PC-9 (cell line): ENCODE measurements at regions not wholly inside any gene's neighbourhood (a gene's known extent, or its start where the extent isn't known, plus 50 kb on each side); places are given as distances from the start of the nearest gene placed in this dataset.

ENCODE experiments used
- BruUV-seq: library from RNA; stranded (reverse); fragments of 400-500 nt; replicated peaks from 2 replicates; lab custom pipeline; 2021; lab: Mats Ljungman, UMichigan
- CTCF ChIA-PET: fragments of 300-600 bp; sonication (Branson Sonifier 250); formaldehyde crosslinking; loops from one replicate; lab custom pipeline; 2022; ENCODE audit warnings: antibody characterized with exemption; lab: Charles Lee
- POLR2A ChIA-PET: fragments of 300-600 bp; sonication (Branson Sonifier 250); formaldehyde crosslinking; loops from one replicate; lab custom pipeline; 2022; ENCODE audit warnings: antibody characterized with exemption; ENCODE audit not compliant: unreplicated experiment; lab: Charles Lee
- DNase-seq, 2 experiments: peaks; one replicate each; pipeline versions ENCODE4 v3.0.0 to v3.0.0-alpha.2; 2015 to 2022; ENCODE audit warnings: mixed read lengths in 1 of 2
- H2AFZ ChIP-seq: fragments of 200-600 bp; sonication (generic); 2 replicates; pipeline ENCODE4 v1.8.1; 2017; ENCODE audit warnings: antibody characterized with exemption
- H3F3A ChIP-seq: fragments of 200-600 bp; sonication (generic); 2 replicates; pipeline ENCODE4 v1.8.1; 2017; ENCODE audit warnings: antibody characterized with exemption, mild to moderate bottlenecking, low read depth; ENCODE audit not compliant: insufficient read depth
- H3K27ac ChIP-seq: fragments of 200-600 bp; sonication (generic); 2 replicates; pipeline ENCODE4 v1.6.1; 2016; ENCODE audit warnings: mixed run types
- H3K27me3 ChIP-seq: fragments of 200-600 bp; sonication (generic); 2 replicates; pipeline ENCODE4 v1.6.1; 2016; ENCODE audit warnings: low read depth, mixed run types; ENCODE audit not compliant: insufficient read depth
- H3K36me3 ChIP-seq: fragments of 200-600 bp; sonication (generic); 2 replicates; pipeline ENCODE4 v1.6.1; 2016; ENCODE audit warnings: low read depth, mixed run types
- H3K4me1 ChIP-seq: fragments of 200-600 bp; sonication (generic); replicated peaks from 2 replicates; pipeline ENCODE4 v1.6.1; 2016; ENCODE audit warnings: mixed run types; ENCODE audit not compliant: insufficient read depth
- H3K4me2 ChIP-seq: fragments of 200-600 bp; sonication (generic); 2 replicates; pipeline ENCODE4 v1.6.1; 2017; ENCODE audit warnings: mixed run types
- H3K4me3 ChIP-seq: fragments of 200-600 bp; sonication (generic); 2 replicates; pipeline ENCODE4 v1.6.1; 2016; ENCODE audit warnings: mixed run types
- H3K79me2 ChIP-seq: fragments of 200-600 bp; sonication (generic); 2 replicates; pipeline ENCODE4 v1.6.1; 2017; ENCODE audit warnings: low read depth, mixed run types
- H3K9me2 ChIP-seq: fragments of 200-600 bp; sonication (generic); 2 replicates; pipeline ENCODE4 v1.8.1; 2017; ENCODE audit warnings: mild to moderate bottlenecking; ENCODE audit not compliant: insufficient read depth
- H3K9me3 ChIP-seq: fragments of 200-600 bp; sonication (generic); 2 replicates; pipeline ENCODE4 v1.8.1; 2016; ENCODE audit warnings: low read depth; ENCODE audit not compliant: insufficient read depth
- H4K20me1 ChIP-seq: fragments of 200-600 bp; sonication (generic); 2 replicates; pipeline ENCODE4 v1.8.1; 2017; ENCODE audit not compliant: insufficient read depth
- EZH2 ChIP-seq: fragments of 200-600 bp; sonication (generic); IDR thresholded peaks from 2 replicates; pipeline ENCODE4 v1.8.0; 2017; ENCODE audit warnings: antibody characterized with exemption, low read depth
- intact Hi-C: fragments of 100-400 bp; cut with micrococcal nuclease; formaldehyde crosslinking; loops from one replicate; pipeline ENCODE4 v1.10.0; 2022; ENCODE audit not compliant: unreplicated experiment
- TF ChIP-seq, protein P1 (sequence below): fragments of 200-600 bp; sonication (generic); conservative IDR thresholded peaks from 2 replicates; pipeline ENCODE4 v1.6.1; 2017; ENCODE audit warnings: mixed run types, antibody characterized with exemption, mild to moderate bottlenecking, moderate library complexity

DNA sequence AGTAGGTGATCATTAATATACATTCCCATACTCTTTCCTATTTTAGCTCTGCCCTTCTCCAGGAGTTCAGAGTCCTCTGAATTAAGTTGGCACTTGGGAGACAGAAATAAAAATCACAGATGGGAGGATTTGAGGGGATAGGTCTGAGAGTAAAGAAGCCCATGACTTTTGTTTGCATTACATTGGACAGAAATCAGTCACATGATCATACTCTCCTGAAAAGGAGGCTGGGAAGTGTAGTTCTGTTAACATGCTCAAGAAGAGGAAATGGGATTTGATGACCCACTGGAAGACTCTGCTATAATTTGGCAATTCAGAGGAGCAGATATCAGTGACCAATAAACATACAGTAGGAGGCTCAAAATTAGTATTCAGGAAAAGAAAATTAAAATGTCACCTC is 674.9 kb upstream of the C16orf82 start:
- intact Hi-C loops = no loop called here
- Histone ChIP-seq H2AFZ (no peak overlapping the region), H4K20me1 (no peaks in the 10 kb centered on the region), H3K4me3 (no peak overlapping the region), H3K27ac (no peak overlapping the region), H3K9me3 (no peaks in the 10 kb centered on the region), H3K27me3 (no peaks in the 10 kb centered on the region), H3K4me1 (no peaks in the 10 kb centered on the region), H3K79me2 (no peaks in the 10 kb centered on the region), H3K9me2 (no peaks in the 10 kb centered on the region), H3K36me3 (no peaks in the 10 kb centered on the region), H3K4me2 (no peak overlapping the region), H3F3A (no peaks in the 10 kb centered on the region)
- BruUV-seq = no TSS peak
- POLR2A ChIA-PET = no interaction called here
- CTCF ChIA-PET = no interaction called here
- no peak for TF ChIP-seq EZH2
- TF ChIP-seq, protein P1, sequence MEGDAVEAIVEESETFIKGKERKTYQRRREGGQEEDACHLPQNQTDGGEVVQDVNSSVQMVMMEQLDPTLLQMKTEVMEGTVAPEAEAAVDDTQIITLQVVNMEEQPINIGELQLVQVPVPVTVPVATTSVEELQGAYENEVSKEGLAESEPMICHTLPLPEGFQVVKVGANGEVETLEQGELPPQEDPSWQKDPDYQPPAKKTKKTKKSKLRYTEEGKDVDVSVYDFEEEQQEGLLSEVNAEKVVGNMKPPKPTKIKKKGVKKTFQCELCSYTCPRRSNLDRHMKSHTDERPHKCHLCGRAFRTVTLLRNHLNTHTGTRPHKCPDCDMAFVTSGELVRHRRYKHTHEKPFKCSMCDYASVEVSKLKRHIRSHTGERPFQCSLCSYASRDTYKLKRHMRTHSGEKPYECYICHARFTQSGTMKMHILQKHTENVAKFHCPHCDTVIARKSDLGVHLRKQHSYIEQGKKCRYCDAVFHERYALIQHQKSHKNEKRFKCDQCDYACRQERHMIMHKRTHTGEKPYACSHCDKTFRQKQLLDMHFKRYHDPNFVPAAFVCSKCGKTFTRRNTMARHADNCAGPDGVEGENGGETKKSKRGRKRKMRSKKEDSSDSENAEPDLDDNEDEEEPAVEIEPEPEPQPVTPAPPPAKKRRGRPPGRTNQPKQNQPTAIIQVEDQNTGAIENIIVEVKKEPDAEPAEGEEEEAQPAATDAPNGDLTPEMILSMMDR = no peak
- DNase-seq = no peak

DNA sequence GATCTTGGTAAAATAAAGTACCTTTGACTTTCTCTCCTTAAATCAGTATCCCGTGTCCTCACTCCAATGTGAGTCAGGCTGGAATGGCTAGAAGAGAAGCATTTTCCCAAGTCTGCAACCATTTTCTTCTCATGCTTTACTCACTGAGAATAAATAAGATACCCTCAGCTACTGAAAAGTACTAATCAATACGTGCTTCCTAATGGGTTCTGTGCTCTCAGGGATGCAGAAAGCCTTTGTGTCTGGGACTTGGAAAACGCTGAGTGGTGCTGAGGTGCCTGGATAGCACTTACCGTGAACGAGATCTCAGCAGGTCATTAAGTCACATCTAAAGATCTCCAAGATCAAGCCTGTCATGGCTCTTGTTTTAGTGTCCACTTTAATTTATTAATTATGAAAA is 672.3 kb upstream of the C16orf82 start:
- Histone ChIP-seq H3K27me3 (no peaks in the 10 kb centered on the region), H3K79me2 (no peaks in the 10 kb centered on the region), H4K20me1 (no peaks in the 10 kb centered on the region), H3K9me2 (no peaks in the 10 kb centered on the region), H3K27ac (no peak overlapping the region), H3K4me1 (no peaks in the 10 kb centered on the region), H2AFZ (no peak overlapping the region), H3K4me3 (no peak overlapping the region), H3K4me2 (no peak overlapping the region), H3F3A (no peaks in the 10 kb centered on the region), H3K36me3 (no peaks in the 10 kb centered on the region), H3K9me3 (no peaks in the 10 kb centered on the region)
- ChIA-PET POLR2A (no interaction called here), CTCF (no interaction called here)
- no TSS peak for BruUV-seq
- no peak for DNase-seq
- intact Hi-C loops = no loop called here
- no peak for TF ChIP-seq EZH2

DNA sequence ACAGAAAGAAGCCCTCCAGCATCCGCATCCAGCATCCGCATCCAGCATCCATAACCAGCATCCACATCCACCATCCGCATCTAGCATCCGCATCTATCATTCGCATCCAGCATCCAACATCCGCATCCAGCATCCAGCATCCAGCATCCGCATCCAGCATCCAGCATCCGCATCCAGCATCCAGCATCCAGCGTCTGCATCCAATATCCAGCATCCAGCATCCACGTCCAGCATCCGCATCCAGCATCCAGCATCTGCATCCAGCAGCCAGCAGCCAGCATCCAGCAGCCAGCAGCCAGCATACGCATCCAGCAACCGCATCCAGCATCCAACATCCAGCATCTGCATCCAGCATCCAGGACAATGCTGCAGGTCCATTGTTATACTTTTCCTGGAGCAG is 671.0 kb upstream of the C16orf82 start:
- POLR2A ChIA-PET = no interaction called here
- CTCF ChIA-PET = no interaction called here
- intact Hi-C loops = no loop called here
- no peak overlapping the region for H3K4me3 ChIP-seq
- no peaks in the 10 kb centered on the region for H3K4me1 ChIP-seq
- H3K36me3 ChIP-seq = no peaks in the 10 kb centered on the region
- H4K20me1 ChIP-seq = no peaks in the 10 kb centered on the region
- H2AFZ ChIP-seq = no peak overlapping the region
- 0 out of 2 replicates have a peak, but pooled peaks cover 8% of the 10 kb centered on the region for H3K27me3 ChIP-seq
- H3K79me2 ChIP-seq = no peaks in the 10 kb centered on the region
- no peak overlapping the region for H3K4me2 ChIP-seq
- no peaks in the 10 kb centered on the region for H3K9me3 ChIP-seq
- no peaks in the 10 kb centered on the region for H3F3A ChIP-seq
- H3K27ac ChIP-seq = no peak overlapping the region
- TF ChIP-seq, protein P1 = no peak
- no peak for TF ChIP-seq EZH2
- DNase-seq = no peak
- H3K9me2 ChIP-seq = no peaks in the 10 kb centered on the region
- no TSS peak for BruUV-seq

DNA sequence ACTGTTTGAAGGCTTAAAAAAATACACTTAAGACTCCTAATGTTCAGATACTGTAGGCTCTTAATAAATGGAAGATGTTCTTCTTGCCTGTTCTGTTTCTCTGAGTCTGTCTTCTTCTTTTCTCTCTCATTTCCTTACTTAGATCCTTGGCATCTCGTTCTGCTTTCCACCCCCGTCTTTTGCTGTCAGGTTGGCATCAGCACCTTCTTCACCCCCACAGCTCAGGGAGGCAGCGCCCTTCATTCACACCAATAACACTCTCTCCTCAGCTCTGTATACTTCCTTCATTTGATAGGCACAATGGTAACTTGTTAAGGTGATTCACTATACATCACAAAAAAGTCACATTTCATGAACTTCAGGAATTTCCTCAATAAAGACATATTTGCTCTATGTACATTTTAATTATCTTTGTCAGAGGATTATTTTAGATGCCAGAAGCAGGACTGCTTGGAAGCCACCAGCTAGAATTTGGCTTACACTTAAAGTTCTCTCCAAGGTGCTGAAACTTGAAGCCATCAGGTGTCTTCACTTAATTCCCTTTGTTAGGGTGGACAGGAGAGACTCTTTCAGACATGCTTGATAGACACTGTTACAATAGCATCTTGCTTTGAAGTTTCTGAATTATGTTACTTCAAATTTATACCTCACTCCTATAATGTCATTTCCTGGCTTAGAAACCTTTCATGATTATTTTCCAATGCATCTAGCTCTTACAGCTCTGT is 670.1 kb upstream of the C16orf82 start:
- 0 out of 2 replicates have a peak, but pooled peaks cover 9% of the 10 kb centered on the region for H3K27me3 ChIP-seq
- H3K9me2 ChIP-seq = no peaks in the 10 kb centered on the region
- ChIA-PET CTCF (no interaction called here), POLR2A (interaction anchor here (0.6 kb wide), 1 partner anchor 1626 kb away, joined by 3 read pairs; no protein-coding TSS in a partner anchor)
- no peak overlapping the region for H3K4me2 ChIP-seq
- no TSS peak for BruUV-seq
- H3K9me3 ChIP-seq = no peaks in the 10 kb centered on the region
- H2AFZ ChIP-seq = no peak overlapping the region
- no peaks in the 10 kb centered on the region for H3K36me3 ChIP-seq
- TF ChIP-seq, protein P1 = no peak
- no peak for TF ChIP-seq EZH2
- H3K4me3 ChIP-seq = no peak overlapping the region
- no peaks in the 10 kb centered on the region for H4K20me1 ChIP-seq
- no peaks in the 10 kb centered on the region for H3K4me1 ChIP-seq
- H3K79me2 ChIP-seq = no peaks in the 10 kb centered on the region
- H3K27ac ChIP-seq = no peak overlapping the region
- intact Hi-C loops = no loop called here
- H3F3A ChIP-seq = no peaks in the 10 kb centered on the region
- no peak for DNase-seq
